Omental fat pad (tissue), 3 donors: ENCODE measurements at regions not wholly inside any gene's neighbourhood (a gene's known extent, or its start where the extent isn't known, plus 50 kb on each side); places are given as distances from the start of the nearest gene placed in this dataset.

Source experiments
- ATAC-seq: fragments of 150-250 bp; one replicate; pipeline ENCODE4 v1.9.1; 2016; ENCODE audit warnings: mild to moderate bottlenecking, moderate library complexity; ENCODE audit not compliant: low FRiP score
- DNase-seq: peaks from one replicate; pipeline ENCODE4 v3.0.0-alpha.2; 2019; ENCODE audit warnings: low spot score
- CTCF ChIP-seq, 3 donors: fragments of 450-650 bp; IDR thresholded peaks; one replicate each; pipeline ENCODE4 v1.5.1; 2016 to 2017; ENCODE audit warnings: antibody characterized with exemption in 3 of 3, mild to moderate bottlenecking in 3 of 3, moderate library complexity in 2 of 3

DNA sequence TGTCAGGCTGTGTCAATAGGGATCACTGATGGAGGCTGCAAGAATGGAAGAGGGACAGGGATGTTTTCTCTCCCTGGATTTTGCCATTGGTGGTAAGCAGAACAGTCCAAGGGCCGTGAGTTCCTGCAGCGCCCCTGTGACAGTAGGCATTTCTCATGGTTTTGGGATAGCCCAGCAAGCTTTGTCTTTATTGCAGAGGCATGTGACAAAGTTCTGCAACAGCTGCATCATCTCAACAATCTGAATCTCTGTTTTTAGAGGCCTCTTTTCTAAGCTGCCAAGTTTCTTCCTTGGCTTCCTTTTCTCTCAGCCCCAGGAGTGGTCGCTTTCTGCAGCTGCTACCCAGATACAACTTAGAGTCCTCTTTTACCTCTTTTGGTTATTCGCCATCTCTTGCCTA, 95.7 kb upstream of the TSHZ3 start:
- no peak for DNase-seq
- ATAC-seq, result no peak
- no peak for TF ChIP-seq CTCF (IDR thresholded peaks at IDR 0.05)

DNA sequence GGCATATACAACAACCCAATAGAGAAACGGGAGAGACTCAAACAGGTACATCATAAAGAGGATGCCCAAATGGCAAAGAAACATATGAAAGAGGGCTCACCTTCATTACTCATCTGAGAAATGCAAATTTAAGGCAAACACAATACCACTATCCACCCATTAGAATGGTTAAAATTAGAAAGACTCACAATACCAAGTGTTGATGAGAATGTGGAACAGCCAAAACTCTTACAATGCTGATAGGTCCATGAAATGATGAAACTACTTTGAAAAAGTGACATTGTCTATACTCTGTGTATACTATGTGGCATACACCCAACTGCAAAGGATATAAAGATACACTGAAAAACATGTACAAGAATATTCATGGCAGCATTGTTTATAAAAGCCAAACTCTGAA, 96.2 kb upstream of the TSHZ3 start:
- no peak for ATAC-seq
- DNase-seq, result no peak
- no peak for TF ChIP-seq CTCF (IDR thresholded peaks at IDR 0.05)

GRCh38 chr19:31448221-31448657, 99.0 kb upstream of the TSHZ3 start:
- TF ChIP-seq CTCF (IDR thresholded peaks at IDR 0.05), result no peak
- DNase-seq (no peak), ATAC-seq (peak; percentile 37)

DNA sequence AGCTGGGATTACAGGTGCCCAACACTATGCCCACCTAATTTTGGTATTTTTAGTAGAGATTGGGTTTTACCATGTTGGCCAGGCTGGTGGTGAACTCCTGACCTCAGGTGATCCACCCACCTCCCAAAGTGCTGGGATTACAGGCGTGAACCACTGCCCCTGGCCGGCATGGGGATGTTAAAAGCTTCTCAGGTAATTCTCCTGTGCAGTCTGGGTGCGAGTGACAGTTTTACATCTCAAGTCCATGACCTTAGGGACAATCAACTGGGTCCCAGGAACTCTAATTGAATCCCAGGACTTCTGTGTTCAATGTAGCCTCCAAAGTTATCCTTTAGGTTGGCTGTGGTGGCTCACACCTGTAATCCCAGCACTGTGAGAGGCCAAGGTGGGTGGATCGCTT, 100.1 kb upstream of the TSHZ3 start:
- ATAC-seq (no peak), DNase-seq (no peak)
- no peak for TF ChIP-seq CTCF (IDR thresholded peaks at IDR 0.05)

- ATAC-seq (no peak), DNase-seq (no peak)
- no peak for TF ChIP-seq CTCF (IDR thresholded peaks at IDR 0.05)
Observed at GRCh38 chr19:31450696-31451095, 101.5 kb upstream of the TSHZ3 start.

GRCh38 chr19:31451686-31452330, 102.6 kb upstream of the TSHZ3 start:
- ATAC-seq (no peak), DNase-seq (no peak)
- TF ChIP-seq CTCF (IDR thresholded peaks at IDR 0.05), result no peak

DNA sequence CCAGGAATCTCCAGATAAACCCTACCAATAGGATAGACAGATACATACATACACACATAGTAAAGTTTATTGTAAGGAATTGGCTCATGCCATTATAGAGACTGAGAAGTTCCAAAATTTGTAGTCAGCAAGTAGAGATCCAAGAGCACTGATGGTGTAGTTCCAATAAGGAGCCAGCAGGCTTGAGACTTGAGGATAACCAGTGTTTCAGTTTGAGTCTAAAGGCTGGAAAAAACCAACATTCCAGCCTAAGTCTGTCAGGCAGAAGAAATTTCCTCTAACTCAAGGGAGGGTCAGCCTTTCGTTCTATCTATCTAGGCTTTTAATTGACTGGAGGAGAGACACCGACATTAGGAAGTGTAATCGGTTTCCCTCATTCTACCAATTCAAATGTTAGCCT, 110.2 kb upstream of the TSHZ3 start:
- DNase-seq (no peak), ATAC-seq (no peak)

More for the DNA sequence above, 110.2 kb upstream of the TSHZ3 start:
- TF ChIP-seq CTCF (IDR thresholded peaks at IDR 0.05), result no peak
